Stimulated activated CD8-positive, alpha-beta memory T cell treated with anti-CD3 and anti-CD28 coated beads, Interleukin-7, amount 100 ng/mL, for 48 hours (primary cell): ENCODE measurements at regions not wholly inside any gene's neighbourhood (a gene's known extent, or its start where the extent isn't known, plus 50 kb on each side); places are given as distances from the start of the nearest gene placed in this dataset.
"Not testable (repeated sequence)": the region's sequence is repeated elsewhere in the genome, so short reads cannot be mapped to it uniquely, and the experiment has no call there.

Source experiments
- DNase-seq, 2 donors: peaks; one replicate each; pipeline ENCODE4 v3.0.0-alpha.2; 2020; ENCODE audit warnings: low read depth in 1 of 2; ENCODE audit errors: extremely low read depth in 1 of 2

DNA sequence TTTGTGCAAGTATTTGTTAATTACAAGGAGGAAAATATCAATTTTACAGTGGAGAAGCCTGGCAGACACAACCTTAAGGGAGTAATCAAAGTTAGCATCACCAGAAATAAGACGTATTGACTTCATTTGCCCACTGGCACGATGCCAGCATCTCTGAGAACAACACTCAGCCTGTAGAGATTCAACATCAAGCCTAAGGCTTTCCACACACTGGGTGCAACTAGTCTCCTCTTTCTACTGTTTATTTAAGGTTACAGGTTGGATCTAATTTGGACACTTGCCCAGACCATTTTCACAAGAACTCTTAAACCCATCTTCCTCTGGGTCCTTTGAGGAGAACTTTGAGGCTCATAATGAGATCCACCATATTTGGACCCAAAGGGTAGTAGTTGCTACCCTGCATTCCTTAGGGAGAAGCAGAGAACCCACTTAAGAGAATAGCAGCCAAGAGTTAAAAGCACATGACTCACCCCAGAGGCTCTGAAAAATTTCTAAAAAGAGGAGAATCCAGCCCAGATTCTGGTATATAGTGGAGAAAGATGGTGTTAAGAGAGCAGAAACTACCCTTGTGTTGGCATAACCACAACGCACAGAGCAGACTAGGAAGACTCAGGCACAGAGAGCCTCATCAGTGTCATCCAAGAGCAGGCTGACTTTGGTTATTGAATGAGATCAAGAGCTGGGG is 97.3 kb downstream of the CCDC71L start:
- DNase-seq, result no peak

GRCh38 chr7:106562711-106563366 is 98.1 kb downstream of the CCDC71L start:
- no peak for DNase-seq

DNA sequence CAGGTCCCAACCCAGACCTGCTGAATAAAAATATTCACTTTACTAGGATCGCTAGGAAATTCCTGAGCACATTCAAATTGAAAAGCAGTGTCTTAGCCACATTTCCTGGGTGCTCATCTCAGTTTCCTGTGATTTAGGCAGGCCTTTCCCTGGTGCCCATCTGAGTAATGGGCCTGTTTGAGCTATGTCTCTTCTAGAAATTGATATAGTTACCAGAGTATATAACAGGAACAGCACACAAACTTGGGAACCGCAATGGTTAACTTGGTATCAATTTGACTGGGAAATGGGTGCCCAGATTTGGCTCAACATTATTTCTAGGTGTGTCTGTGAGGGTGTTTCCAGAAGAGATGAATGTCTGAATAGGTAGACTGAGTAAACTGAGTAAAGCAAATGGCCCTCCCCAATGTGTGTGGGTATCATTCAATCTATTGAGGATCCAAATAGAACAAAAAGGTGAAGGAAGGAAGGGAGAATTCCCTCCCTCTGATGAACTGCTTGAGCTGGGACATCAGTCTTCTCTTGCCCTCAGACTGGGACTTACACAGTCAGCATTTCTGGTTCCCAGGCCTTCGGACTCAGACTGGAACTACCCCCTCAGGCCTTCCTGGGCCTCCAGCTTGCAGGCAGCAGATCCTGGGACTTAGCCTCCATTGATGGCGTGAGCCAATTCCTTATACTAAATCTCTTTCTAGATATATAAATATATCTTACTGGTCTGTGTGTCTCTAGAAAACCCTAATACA is 99.1 kb downstream of the CCDC71L start:
- DNase-seq, result no peak

GRCh38 chr7:106561151-106561550 is 99.8 kb downstream of the CCDC71L start:
- DNase-seq, result no peak

GRCh38 chr7:106560482-106560881 is 100.5 kb downstream of the CCDC71L start:
- no peak for DNase-seq

DNA sequence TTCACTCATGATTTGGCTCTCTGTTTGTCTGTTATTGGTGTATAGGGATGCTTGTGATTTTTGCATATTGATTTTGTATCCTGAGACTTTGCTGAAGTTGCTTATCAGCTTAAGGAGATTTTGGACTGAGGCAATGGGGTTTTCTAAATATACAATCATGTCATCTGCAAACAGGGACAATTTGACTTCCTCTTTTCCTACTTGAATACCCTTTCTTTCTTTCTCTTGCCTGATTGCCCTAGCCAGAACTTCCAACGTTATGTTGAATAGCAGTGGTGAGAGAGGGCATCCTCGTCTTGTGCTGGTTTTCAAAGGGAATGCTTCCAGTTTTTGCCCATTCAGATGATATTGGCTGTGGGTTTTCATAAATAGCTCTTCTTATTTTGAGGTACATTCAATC is 104.7 kb downstream of the CCDC71L start:
- not testable (repeated sequence) for DNase-seq

GRCh38 chr7:106554623-106555022 is 106.3 kb downstream of the CCDC71L start:
- DNase-seq, result not testable (repeated sequence)

GRCh38 chr7:106553446-106553836 is 107.5 kb downstream of the CCDC71L start:
- DNase-seq, result no peak

- no peak for DNase-seq
These were observed 108.1 kb downstream of the CCDC71L start for GRCh38 chr7:106552645-106553445.

DNA sequence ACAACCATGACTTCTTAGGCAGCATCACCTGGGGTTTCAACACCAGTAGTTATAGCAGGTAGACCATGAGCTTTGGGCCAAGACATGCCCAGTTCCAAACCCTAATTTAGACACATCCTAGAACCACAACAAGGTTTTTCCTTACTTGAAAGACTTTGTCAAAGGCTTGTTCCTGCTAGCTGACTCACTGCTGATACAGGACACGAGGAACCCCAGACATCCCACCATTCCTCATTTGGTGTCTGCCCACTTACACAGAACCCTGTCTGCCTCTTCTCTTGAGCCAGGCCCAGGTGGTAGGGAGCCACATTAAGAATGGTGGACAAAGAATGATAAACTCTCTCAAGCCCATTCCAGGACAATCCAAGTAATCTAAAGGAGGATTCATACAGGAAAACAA is 109.0 kb downstream of the CCDC71L start:
- no peak for DNase-seq

DNA sequence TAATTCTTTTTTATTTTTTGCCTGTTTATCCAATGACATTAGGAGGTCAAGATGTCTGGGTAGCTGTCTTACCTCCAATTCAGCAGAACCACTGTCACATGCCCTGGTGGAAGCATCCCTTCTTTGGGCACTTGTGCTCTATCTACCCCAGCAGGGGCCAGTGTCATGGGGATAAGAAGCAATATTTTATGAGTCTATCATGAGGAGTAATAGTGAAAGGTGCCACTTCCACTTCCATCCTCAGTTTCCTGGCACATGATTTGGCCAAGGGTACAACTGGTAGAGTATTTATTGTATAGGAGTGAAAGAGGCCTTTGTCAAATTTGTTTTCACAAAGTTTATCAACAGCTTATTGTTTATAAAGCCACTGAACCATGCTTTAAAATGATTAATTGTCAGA is 112.5 kb downstream of the CCDC71L start:
- DNase-seq, result no peak

GRCh38 chr7:106545275-106545674 is 115.7 kb downstream of the CCDC71L start:
- DNase-seq, result no peak

DNA sequence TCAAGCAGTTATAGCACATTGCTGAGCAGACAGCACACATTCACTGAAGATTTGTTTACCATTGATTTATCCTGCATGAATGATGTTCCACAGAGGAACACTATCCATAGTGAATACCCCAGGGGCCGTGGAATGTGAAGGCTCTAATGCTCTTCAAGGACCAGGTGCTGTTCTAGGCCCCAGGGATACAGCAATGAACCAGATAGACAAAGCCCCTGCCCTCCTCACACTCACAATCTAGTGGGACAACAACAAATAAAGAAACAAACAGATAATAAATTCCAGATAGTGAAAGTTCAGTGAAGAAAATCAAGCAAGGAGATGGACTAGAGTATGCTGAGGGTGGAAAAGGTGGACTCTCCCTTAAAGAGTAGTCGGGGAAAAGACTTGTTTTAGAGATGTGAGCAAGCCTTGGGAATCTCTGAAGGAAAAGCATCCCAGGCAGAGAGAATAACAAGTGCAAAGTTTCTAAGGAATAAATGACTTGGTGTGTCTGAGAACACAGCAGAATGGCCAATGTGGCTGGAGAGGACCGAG is 117.7 kb downstream of the CCDC71L start:
- DNase-seq, result no peak

DNA sequence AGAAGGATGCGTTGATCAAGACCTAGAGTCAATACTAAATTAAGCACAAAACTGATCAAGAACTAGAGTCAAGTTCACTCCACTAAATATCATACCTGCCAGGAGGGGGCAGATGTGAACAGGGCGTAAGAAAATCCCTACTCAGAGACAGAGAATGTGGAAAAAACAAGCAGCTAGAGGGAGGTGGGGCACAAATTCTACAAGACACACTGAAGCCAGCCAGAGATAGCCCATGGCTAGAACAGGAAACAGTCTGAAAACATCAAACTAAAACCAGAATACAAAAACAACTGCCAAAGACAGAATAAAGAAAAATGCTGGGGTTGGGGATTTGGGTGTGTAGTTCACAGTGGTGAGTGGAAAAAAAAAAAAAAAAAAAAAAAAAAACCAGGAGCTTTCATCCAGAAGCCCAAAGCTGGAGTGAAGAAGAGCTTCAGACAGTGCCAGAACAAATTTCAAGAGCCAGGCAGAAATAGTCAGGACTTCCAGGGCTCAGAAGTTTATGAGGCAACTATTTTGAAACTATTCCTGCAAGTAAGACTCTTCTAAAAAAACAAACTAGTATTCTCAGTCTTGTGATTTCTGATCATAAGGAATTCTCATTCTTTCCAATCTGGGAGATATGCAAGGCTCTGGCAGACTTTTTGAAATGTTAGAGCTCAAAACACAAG is 118.3 kb downstream of the CCDC71L start:
- peak in 1 of 2 donors; percentile 22 for DNase-seq

GRCh38 chr7:106538638-106539037 is 122.3 kb downstream of the CCDC71L start:
- no peak for DNase-seq

DNA sequence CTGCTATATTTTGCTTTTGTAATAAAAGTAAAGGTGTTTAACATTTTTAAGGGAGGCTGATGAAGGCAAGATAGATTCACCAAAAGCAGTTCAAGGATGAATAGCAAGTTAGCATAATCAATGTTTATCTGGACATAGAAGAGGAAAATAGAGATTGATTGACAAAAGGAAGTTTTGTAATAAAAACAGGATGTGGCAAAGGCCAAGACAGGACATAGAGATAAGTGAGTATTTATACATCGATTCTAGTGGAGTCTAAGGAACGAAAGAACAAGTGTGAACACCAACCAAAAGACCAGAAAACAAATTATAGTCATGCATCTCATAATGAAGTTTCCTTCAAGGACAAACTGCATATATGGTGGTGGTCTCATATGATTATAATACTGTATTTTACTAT is 123.8 kb downstream of the CCDC71L start:
- no peak for DNase-seq

GRCh38 chr7:106536079-106536478 is 124.9 kb downstream of the CCDC71L start:
- no peak for DNase-seq

- DNase-seq, result no peak
These were observed 125.6 kb downstream of the CCDC71L start for GRCh38 chr7:106535234-106535932.

GRCh38 chr7:106534271-106534846 is 126.6 kb downstream of the CCDC71L start:
- no peak for DNase-seq
